ENCODE measurements at regions not wholly inside any gene's neighbourhood (a gene's known extent, or its start where the extent isn't known, plus 50 kb on each side); places are given as distances from the start of the nearest gene placed in this dataset.

- H4K20me1 ChIP-seq (ENCODE audit: insufficient read depth, low read length), result 0 out of 2 replicates have a peak, but pooled peaks cover 2% of the 10 kb centered on the region
Observed at GRCh38 chr13:87274209-87274819, 396.9 kb upstream of the SLITRK5 start.

GRCh38 chr13:87280139-87280538, 391.0 kb upstream of the SLITRK5 start:
- Histone ChIP-seq H2AFZ (ENCODE audit: low read length) (no peak overlapping the region), H3F3A (ENCODE audit: insufficient read depth, low read length) (no peaks in the 10 kb centered on the region), H3K9me3 (ENCODE audit: low read length) (no peaks in the 10 kb centered on the region), H3K27me3 (ENCODE audit: insufficient read depth, low read length) (no peaks in the 10 kb centered on the region), H3K4me3 (ENCODE audit: low read depth, low read length, poor library complexity, severe bottlenecking) (no peak overlapping the region), H4K20me1 (ENCODE audit: insufficient read depth, low read length) (no peaks in the 10 kb centered on the region), H3K9ac (ENCODE audit: low read length) (no peak overlapping the region), H3K27ac (ENCODE audit: low read depth, low read length, poor library complexity, severe bottlenecking) (no peak overlapping the region), H3K4me1 (ENCODE audit: insufficient read depth, low read length, severe bottlenecking) (no peaks in the 10 kb centered on the region), H3K4me2 (ENCODE audit: low read length) (no peak overlapping the region), H3K36me3 (ENCODE audit: insufficient read depth, low read length) (no peaks in the 10 kb centered on the region), H3K9me2 (ENCODE audit: low read depth, low read length) (no peaks in the 10 kb centered on the region), H3K79me2 (ENCODE audit: insufficient read depth, low read length) (no peaks in the 10 kb centered on the region)
- TF ChIP-seq EZH2 (IDR thresholded peaks at IDR 0.05; ENCODE audit: borderline replicate concordance, low read length), result no peak
- TF ChIP-seq, protein P1, sequence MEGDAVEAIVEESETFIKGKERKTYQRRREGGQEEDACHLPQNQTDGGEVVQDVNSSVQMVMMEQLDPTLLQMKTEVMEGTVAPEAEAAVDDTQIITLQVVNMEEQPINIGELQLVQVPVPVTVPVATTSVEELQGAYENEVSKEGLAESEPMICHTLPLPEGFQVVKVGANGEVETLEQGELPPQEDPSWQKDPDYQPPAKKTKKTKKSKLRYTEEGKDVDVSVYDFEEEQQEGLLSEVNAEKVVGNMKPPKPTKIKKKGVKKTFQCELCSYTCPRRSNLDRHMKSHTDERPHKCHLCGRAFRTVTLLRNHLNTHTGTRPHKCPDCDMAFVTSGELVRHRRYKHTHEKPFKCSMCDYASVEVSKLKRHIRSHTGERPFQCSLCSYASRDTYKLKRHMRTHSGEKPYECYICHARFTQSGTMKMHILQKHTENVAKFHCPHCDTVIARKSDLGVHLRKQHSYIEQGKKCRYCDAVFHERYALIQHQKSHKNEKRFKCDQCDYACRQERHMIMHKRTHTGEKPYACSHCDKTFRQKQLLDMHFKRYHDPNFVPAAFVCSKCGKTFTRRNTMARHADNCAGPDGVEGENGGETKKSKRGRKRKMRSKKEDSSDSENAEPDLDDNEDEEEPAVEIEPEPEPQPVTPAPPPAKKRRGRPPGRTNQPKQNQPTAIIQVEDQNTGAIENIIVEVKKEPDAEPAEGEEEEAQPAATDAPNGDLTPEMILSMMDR (IDR thresholded peaks at IDR 0.05; ENCODE audit: low read length), result peak; percentile 41; the same call in 1 of the 2 replicates

More at GRCh38 chr13:87274209-87274819, 396.9 kb upstream of the SLITRK5 start:
- Histone ChIP-seq H3K27ac (ENCODE audit: low read depth, low read length, poor library complexity, severe bottlenecking) (no peak overlapping the region), H3K9me3 (ENCODE audit: low read length) (no peaks in the 10 kb centered on the region), H3K4me1 (ENCODE audit: insufficient read depth, low read length, severe bottlenecking) (no peaks in the 10 kb centered on the region), H3K79me2 (ENCODE audit: insufficient read depth, low read length) (no peaks in the 10 kb centered on the region), H3K27me3 (ENCODE audit: insufficient read depth, low read length) (no peaks in the 10 kb centered on the region), H3K9ac (ENCODE audit: low read length) (no peak overlapping the region), H3K9me2 (ENCODE audit: low read depth, low read length) (no peaks in the 10 kb centered on the region), H2AFZ (ENCODE audit: low read length) (no peak overlapping the region), H3K4me2 (ENCODE audit: low read length) (no peak overlapping the region), H3K36me3 (ENCODE audit: insufficient read depth, low read length) (no peaks in the 10 kb centered on the region), H3F3A (ENCODE audit: insufficient read depth, low read length) (no peaks in the 10 kb centered on the region), H3K4me3 (ENCODE audit: low read depth, low read length, poor library complexity, severe bottlenecking) (no peak overlapping the region)
- TF ChIP-seq, protein P1 (IDR thresholded peaks at IDR 0.05; ENCODE audit: low read length), result peak; percentile 85
- TF ChIP-seq EZH2 (IDR thresholded peaks at IDR 0.05; ENCODE audit: borderline replicate concordance, low read length), result no peak

- H4K20me1 ChIP-seq (ENCODE audit: insufficient read depth, low read length), result no peaks in the 10 kb centered on the region
- no peaks in the 10 kb centered on the region for H3K9me2 ChIP-seq (ENCODE audit: low read depth, low read length)
- no peak overlapping the region for H3K4me3 ChIP-seq (ENCODE audit: low read depth, low read length, poor library complexity, severe bottlenecking)
- H3K4me1 ChIP-seq (ENCODE audit: insufficient read depth, low read length, severe bottlenecking), result no peaks in the 10 kb centered on the region
- H3K4me2 ChIP-seq (ENCODE audit: low read length), result no peak overlapping the region
- no peaks in the 10 kb centered on the region for H3K9me3 ChIP-seq (ENCODE audit: low read length)
- no peak overlapping the region for H2AFZ ChIP-seq (ENCODE audit: low read length)
- H3F3A ChIP-seq (ENCODE audit: insufficient read depth, low read length), result no peaks in the 10 kb centered on the region
- H3K36me3 ChIP-seq (ENCODE audit: insufficient read depth, low read length), result no peaks in the 10 kb centered on the region
- H3K27me3 ChIP-seq (ENCODE audit: insufficient read depth, low read length), result no peaks in the 10 kb centered on the region
- no peak for TF ChIP-seq EZH2 (IDR thresholded peaks at IDR 0.05; ENCODE audit: borderline replicate concordance, low read length)
- TF ChIP-seq, protein P1 (IDR thresholded peaks at IDR 0.05; ENCODE audit: low read length), result no peak
- H3K9ac ChIP-seq (ENCODE audit: low read length), result no peak overlapping the region
- H3K27ac ChIP-seq (ENCODE audit: low read depth, low read length, poor library complexity, severe bottlenecking), result no peak overlapping the region
- H3K79me2 ChIP-seq (ENCODE audit: insufficient read depth, low read length), result no peaks in the 10 kb centered on the region
Observed at GRCh38 chr13:87287721-87288120, 383.4 kb upstream of the SLITRK5 start.

Data from OCI-LY1 (cell line).